Endothelial cell (in vitro differentiated cells): ENCODE measurements at regions not wholly inside any gene's neighbourhood (a gene's known extent, or its start where the extent isn't known, plus 50 kb on each side); places are given as distances from the start of the nearest gene placed in this dataset.

Experiments used
- DNase-seq: peaks from one replicate; pipeline ENCODE4 v3.0.0; 2021; ENCODE audit warnings: low spot score
- H3K27ac Mint-ChIP-seq: one replicate; pipeline ENCODE4 v1.8.0; 2021; ENCODE audit warnings: mixed read lengths, inconsistent platforms; ENCODE audit not compliant: unreplicated experiment
- H3K27me3 Mint-ChIP-seq: one replicate; pipeline ENCODE4 v1.8.0; 2021; ENCODE audit warnings: mild to moderate bottlenecking, moderate library complexity, mixed read lengths, inconsistent platforms; ENCODE audit not compliant: unreplicated experiment
- H3K36me3 Mint-ChIP-seq: one replicate; pipeline ENCODE4 v1.8.0; 2021; ENCODE audit warnings: mild to moderate bottlenecking, low read depth, mixed read lengths, inconsistent platforms; ENCODE audit not compliant: unreplicated experiment
- H3K4me1 Mint-ChIP-seq: one replicate; pipeline ENCODE4 v1.8.0; 2021; ENCODE audit warnings: mild to moderate bottlenecking, mixed read lengths, inconsistent platforms; ENCODE audit not compliant: unreplicated experiment
- H3K4me3 Mint-ChIP-seq: one replicate; pipeline ENCODE4 v1.8.0; 2021; ENCODE audit warnings: mild to moderate bottlenecking, mixed read lengths, inconsistent platforms; ENCODE audit not compliant: unreplicated experiment
- H3K9me3 Mint-ChIP-seq: one replicate; pipeline ENCODE4 v1.8.0; 2021; ENCODE audit warnings: mixed read lengths, inconsistent platforms; ENCODE audit not compliant: unreplicated experiment
- TF ChIP-seq, protein P1 (sequence below): fragments of 200-600 bp; sonication (generic); IDR thresholded peaks from one replicate; pipeline ENCODE4 v1.5.0; 2021; ENCODE audit warnings: antibody characterized with exemption; ENCODE audit not compliant: unreplicated experiment

DNA sequence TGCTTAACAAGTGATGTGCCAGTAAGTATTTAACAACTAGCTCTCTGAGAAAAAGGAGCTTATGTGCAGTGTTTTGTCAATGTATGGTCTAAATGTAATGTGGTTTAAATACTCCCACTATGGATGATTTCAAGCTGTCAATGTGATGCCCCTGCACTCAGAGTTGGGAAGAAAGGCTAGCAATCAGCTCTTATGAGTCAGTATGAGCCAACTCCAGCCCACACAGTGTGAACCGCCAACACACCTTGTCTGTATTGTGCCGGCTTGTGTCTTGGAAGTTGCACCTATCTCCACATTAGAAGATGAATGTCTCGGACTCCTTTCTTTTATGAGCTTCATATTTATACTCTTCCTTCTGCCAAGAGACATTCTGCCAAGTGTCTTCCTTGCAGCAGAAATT is 703.8 kb upstream of the RAB6C start:
- Mint-ChIP-seq H3K4me1 (no peaks in the 10 kb centered on the region), H3K27ac (no peak overlapping the region), H3K36me3 (no peaks in the 10 kb centered on the region), H3K27me3 (no peaks in the 10 kb centered on the region), H3K4me3 (no peak overlapping the region), H3K9me3 (no peaks in the 10 kb centered on the region)
- DNase-seq = no peak
- TF ChIP-seq, protein P1, sequence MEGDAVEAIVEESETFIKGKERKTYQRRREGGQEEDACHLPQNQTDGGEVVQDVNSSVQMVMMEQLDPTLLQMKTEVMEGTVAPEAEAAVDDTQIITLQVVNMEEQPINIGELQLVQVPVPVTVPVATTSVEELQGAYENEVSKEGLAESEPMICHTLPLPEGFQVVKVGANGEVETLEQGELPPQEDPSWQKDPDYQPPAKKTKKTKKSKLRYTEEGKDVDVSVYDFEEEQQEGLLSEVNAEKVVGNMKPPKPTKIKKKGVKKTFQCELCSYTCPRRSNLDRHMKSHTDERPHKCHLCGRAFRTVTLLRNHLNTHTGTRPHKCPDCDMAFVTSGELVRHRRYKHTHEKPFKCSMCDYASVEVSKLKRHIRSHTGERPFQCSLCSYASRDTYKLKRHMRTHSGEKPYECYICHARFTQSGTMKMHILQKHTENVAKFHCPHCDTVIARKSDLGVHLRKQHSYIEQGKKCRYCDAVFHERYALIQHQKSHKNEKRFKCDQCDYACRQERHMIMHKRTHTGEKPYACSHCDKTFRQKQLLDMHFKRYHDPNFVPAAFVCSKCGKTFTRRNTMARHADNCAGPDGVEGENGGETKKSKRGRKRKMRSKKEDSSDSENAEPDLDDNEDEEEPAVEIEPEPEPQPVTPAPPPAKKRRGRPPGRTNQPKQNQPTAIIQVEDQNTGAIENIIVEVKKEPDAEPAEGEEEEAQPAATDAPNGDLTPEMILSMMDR = no peak

DNA sequence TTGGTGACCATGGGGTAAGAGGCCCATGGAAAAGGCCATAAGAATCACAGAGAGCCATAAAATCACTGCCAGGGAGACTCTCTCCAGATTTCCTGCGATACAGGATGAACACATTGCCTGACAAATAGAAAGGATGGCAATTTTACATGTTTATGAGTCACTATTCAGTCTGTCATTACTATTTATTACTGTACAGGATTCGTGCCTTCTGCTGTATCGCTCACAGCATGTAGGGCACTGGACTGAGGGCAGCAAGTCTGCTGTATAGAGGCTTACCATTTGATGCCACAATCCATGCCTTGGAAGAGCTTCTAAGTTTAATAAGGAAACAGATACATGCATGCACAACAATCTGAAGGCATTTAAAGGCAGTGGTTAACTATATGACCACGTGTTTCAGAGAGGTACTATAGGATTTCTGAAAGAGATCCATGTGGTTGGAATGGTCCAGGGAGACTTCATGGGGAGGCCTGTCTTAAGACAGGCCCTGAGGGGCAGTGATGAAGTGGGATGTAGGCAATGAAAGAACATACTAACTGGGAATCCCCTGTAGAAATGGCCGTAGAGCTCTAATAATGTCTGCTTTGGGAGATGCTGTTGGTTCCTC is 702.4 kb upstream of the RAB6C start:
- no peak overlapping the region for H3K27ac Mint-ChIP-seq
- H3K27me3 Mint-ChIP-seq = no peaks in the 10 kb centered on the region
- no peak overlapping the region for H3K4me3 Mint-ChIP-seq
- no peaks in the 10 kb centered on the region for H3K36me3 Mint-ChIP-seq
- DNase-seq = no peak
- no peaks in the 10 kb centered on the region for H3K4me1 Mint-ChIP-seq
- no peaks in the 10 kb centered on the region for H3K9me3 Mint-ChIP-seq
- TF ChIP-seq, protein P1 = no peak

DNA sequence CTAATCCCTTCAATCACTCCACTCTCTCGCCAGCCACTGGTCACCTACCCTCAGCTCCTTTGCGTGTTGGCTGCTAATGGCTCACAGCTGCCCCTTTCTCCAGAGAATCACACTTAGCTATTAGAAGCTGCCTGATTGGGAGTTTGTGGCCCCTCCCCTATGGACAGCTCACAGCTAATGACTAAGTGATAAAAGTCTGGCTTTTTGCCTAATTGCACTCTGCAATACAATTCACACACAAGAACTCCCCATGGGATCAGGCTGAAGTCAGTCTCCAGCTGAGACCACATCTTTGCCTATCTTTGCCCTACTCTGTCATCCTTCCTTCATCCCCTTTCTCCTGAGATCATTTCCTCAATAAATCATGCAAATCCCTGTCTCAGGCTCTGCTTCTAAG is 701.9 kb upstream of the RAB6C start:
- no peak overlapping the region for H3K4me3 Mint-ChIP-seq
- no peaks in the 10 kb centered on the region for H3K27me3 Mint-ChIP-seq
- H3K36me3 Mint-ChIP-seq = no peaks in the 10 kb centered on the region
- TF ChIP-seq, protein P1 = no peak
- DNase-seq = no peak
- no peaks in the 10 kb centered on the region for H3K9me3 Mint-ChIP-seq
- no peaks in the 10 kb centered on the region for H3K4me1 Mint-ChIP-seq
- H3K27ac Mint-ChIP-seq = no peak overlapping the region

DNA sequence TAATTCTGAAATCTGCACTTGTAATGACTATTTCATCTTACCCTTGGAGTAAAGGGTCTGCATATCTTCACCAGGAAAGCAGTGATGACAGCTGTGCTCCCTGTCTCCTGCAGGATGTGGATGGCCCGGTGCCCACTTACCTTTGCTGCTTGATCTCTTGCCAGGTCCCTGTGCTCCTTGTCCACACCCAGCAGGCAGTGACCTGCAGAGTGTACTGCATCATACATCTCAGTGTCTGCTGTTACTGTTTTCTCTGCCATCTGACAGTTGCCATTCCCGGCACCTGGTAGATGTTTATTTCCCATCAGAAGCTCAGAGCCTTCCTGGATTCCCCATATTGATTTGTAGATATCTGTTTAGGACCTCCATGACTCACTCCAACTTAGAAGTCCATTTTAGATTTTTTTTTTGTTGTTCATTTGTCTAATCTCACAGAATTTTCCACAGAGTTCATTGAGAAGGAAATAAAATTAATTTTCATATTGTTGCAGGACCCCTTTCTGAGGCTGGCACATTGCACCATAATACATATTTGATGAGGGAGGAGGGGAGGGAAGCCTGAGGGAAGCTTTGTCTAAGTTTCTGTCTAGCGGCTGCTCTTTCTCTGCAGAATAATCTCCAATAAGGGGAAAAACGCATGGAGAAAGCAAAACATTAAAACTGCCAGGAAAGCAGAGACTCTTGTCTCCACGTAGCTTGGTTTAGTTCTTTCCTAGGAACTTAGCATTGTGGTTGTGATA is 697.5 kb upstream of the RAB6C start:
- TF ChIP-seq, protein P1 = no peak
- no peaks in the 10 kb centered on the region for H3K27me3 Mint-ChIP-seq
- H3K9me3 Mint-ChIP-seq = no peaks in the 10 kb centered on the region
- no peaks in the 10 kb centered on the region for H3K36me3 Mint-ChIP-seq
- no peak overlapping the region for H3K27ac Mint-ChIP-seq
- no peak for DNase-seq
- H3K4me3 Mint-ChIP-seq = no peak overlapping the region
- no peaks in the 10 kb centered on the region for H3K4me1 Mint-ChIP-seq

DNA sequence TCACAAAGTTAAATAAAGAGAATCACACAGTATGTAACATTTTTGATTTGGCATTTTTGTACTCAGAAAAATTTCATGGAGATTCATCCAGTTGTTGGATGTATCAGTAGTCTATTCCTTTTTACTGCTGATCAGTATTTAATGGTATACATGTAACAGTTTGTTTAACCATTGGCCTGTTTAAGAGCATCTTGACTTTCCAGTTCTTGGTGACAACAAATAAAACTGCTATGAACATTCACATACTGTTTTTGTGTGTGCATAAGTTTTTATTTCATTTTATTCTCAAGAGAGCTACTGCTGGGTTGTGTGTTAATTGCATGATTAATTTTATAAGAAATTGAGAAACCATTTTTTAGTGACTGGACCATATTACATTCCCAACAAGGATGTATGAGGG is 694.5 kb upstream of the RAB6C start:
- Mint-ChIP-seq H3K4me1 (no peaks in the 10 kb centered on the region), H3K4me3 (no peak overlapping the region), H3K27me3 (no peaks in the 10 kb centered on the region), H3K27ac (no peak overlapping the region), H3K9me3 (no peaks in the 10 kb centered on the region), H3K36me3 (no peaks in the 10 kb centered on the region)
- TF ChIP-seq, protein P1 = no peak
- no peak for DNase-seq
